GM10248 (cell line): ENCODE measurements at regions not wholly inside any gene's neighbourhood (a gene's known extent, or its start where the extent isn't known, plus 50 kb on each side); places are given as distances from the start of the nearest gene placed in this dataset.

Source experiments
- CTCF ChIA-PET: fragments of 300-600 bp; sonication (Branson Sonifier 250); formaldehyde crosslinking; extraction: SDS; loops from one replicate; lab custom pipeline; 2021; ENCODE audit warnings: antibody characterized with exemption; lab: Yijun Ruan, JAX
- POLR2A ChIA-PET: fragments of 350-650 bp; sonication (Branson Sonifier 250); formaldehyde crosslinking; extraction: SDS; loops from one replicate; lab custom pipeline; 2020; ENCODE audit warnings: antibody characterized with exemption; lab: Yijun Ruan, JAX
- DNase-seq: peaks from one replicate; pipeline ENCODE4 v3.0.0; 2012; ENCODE audit errors: extremely low spot score
- TF ChIP-seq, protein P1 (sequence below): IDR thresholded peaks from 2 replicates; pipeline ENCODE4 v1.5.1; 2012; ENCODE audit warnings: mild to moderate bottlenecking, low read depth; ENCODE audit errors: extremely low read depth, missing control alignments, control extremely low read depth

GRCh38 chr3:14599488-14599887 is 52.1 kb upstream of the CCDC174 start:
- POLR2A ChIA-PET, result no interaction called here
- no peak for DNase-seq
- TF ChIP-seq, protein P1, sequence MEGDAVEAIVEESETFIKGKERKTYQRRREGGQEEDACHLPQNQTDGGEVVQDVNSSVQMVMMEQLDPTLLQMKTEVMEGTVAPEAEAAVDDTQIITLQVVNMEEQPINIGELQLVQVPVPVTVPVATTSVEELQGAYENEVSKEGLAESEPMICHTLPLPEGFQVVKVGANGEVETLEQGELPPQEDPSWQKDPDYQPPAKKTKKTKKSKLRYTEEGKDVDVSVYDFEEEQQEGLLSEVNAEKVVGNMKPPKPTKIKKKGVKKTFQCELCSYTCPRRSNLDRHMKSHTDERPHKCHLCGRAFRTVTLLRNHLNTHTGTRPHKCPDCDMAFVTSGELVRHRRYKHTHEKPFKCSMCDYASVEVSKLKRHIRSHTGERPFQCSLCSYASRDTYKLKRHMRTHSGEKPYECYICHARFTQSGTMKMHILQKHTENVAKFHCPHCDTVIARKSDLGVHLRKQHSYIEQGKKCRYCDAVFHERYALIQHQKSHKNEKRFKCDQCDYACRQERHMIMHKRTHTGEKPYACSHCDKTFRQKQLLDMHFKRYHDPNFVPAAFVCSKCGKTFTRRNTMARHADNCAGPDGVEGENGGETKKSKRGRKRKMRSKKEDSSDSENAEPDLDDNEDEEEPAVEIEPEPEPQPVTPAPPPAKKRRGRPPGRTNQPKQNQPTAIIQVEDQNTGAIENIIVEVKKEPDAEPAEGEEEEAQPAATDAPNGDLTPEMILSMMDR, result no peak
- CTCF ChIA-PET, result no interaction called here

GRCh38 chr3:14600075-14600474 is 51.5 kb upstream of the CCDC174 start:
- CTCF ChIA-PET, result no interaction called here
- TF ChIP-seq, protein P1, result no peak
- DNase-seq, result no peak
- POLR2A ChIA-PET, result no interaction called here

GRCh38 chr3:14600856-14601610 is 50.5 kb upstream of the CCDC174 start:
- TF ChIP-seq, protein P1, result no peak
- ChIA-PET CTCF (no interaction called here), POLR2A (interaction anchor here (0.6 kb wide), 1 partner anchor 689 kb away, joined by 6 read pairs; no protein-coding TSS in a partner anchor)
- DNase-seq, result no peak

DNA sequence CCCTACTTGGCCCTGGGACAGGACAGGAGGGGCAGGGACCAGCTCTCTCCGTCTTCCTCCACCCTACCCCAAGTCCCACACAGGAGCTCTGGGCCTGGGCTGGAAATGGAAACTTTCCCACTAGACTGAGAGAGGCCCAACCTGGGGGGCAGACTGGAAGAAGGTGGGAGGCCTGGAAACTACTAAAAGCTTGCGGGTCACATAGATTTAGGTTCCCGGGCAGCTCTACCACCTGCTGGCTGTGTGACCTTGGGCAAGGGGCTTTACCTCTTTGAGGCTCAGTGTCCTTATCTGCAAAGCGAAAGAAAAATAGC is 49.9 kb upstream of the CCDC174 start:
- DNase-seq, result no peak
- ChIA-PET CTCF (no interaction called here), POLR2A (no interaction called here)
- TF ChIP-seq, protein P1, result no peak
